ENCODE measurements at regions not wholly inside any gene's neighbourhood (a gene's known extent, or its start where the extent isn't known, plus 50 kb on each side); places are given as distances from the start of the nearest gene placed in this dataset.
A peak's percentile ranks its signal among the peaks of the same experiment; 100 is the strongest.

DNA sequence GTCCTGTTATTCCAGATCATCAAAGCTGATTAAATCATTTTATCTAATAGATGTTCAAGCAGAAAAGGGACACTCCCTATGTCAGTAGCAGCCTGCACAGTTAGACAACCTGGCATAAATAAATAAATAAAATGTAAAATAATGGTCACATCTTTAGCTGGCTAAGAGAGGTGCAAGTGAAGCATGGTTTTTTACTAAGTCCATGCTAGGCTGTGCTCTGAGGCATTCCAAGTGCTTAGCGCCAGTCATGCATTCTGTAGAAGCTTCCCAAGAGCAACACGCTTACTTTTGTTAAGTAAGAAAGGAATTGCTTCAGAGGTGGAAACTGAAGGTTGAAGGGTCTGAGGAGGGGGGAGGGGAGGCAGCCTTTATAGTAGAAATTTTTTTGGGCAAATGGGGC is 351.2 kb downstream of the CDH2 start:
- DNase-seq: no peak

DNA sequence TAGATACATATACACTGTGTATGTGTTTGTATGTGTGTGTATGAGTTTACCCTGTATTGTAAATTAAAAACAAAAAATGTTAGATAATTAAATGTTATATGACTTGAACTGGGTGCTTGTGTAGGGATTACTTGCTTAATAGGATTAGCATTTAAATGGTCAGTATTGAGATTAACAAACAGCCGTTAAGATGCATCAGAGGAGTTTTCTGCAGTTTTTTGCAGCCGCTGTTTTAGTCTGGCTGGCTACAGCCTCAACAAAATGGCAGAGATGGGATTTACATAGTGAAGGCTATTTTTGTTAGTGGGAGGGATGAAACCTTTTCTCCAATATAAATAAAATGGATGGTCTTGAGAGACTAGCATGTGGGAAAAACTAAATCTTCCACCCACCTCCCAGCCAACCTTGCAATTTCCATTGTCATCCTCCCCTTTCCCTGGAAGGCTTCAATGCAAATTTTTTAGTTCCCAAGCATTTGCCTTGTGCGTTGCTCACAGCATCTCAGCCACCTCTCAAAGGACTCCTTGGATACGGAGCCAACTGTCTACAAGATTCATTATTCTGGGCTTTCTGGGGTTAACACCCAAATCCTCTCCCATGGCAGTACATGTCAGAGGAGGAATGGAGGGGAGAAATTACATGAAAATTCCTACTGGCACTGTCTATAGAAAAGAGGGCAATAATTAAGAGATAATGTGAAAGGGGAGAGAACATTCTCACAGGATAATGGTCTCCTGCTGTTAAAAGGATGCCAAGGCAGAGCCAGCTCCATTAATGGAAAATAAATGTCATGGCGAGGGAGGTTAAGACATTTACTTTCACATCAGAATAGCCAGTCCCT is 351.9 kb downstream of the CDH2 start:
- DNase-seq: no peak

DNA sequence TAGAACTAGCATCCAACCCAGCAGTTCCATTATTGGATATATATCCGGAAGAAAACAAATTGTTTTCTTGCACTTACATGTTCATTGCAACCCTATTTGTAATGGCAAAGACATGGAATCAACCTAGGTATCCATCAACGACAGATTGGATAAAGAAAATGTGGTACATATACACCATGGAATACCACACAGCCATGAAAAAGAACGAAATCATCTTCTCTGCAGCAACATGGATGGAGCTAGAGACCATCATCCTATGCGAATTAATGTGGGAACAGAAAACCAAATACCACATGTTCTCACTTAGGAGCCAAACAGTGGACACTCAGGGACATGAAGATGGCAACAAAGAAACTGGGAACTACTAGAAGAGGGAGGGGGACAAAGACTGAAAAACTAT is 352.7 kb downstream of the CDH2 start:
- DNase-seq: no peak

DNA sequence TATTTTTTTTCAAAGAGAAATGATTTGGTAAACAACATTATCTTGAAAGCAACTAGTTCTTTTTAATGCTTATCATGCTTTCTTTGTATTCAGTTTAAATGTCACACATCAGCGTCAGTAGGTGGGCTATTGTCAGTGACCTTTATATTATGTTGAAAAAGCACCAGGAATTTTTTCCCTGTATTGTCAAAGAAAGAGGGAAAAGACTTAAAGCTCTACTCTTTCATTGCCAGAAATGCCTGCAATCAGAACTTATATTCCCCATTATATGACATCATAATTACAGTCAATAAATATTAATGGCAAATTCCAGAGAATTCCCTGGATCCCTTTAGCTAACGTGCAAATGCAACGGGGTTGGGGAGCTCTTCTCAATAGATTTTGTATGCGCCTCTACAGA is 353.9 kb downstream of the CDH2 start:
- DNase-seq: no peak

DNA sequence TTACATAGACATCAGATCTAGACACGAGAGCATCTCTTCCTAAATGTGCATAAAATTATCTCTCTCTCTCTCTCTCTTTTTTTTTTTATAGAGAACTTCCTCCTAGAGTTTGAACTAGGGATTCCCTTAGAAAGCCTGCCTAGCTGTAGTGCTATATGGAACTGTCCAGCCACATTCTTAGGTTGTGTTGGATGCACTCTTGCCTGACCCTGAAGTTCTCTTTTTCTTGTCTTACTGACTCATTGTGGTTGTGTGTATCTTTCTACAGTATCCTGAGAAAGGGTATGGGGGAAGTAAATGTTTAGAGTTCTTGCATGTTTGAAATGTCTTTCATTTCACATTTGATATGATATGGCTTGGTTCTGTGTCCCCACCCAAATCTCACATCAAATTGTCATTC is 368.2 kb downstream of the CDH2 start:
- DNase-seq: no peak

DNA sequence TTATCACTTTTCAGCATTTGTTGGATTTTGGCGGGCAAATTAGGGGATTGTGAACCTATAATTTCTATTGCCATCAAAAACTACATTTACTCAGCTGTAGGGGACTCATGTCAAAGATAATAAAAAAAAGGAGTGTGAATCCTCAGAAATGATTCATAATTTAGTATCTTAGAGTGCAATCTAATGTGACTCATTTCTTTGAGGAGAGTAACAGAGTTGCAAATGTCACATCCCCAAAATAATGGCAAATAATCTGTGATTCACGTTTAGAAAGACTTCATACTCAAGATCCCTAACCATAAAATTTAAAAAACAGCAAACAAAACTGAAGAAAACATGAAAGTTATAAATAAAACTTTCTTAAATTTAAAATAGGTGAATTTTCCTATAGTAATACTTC is 373.0 kb downstream of the CDH2 start:
- no peak for DNase-seq

DNA sequence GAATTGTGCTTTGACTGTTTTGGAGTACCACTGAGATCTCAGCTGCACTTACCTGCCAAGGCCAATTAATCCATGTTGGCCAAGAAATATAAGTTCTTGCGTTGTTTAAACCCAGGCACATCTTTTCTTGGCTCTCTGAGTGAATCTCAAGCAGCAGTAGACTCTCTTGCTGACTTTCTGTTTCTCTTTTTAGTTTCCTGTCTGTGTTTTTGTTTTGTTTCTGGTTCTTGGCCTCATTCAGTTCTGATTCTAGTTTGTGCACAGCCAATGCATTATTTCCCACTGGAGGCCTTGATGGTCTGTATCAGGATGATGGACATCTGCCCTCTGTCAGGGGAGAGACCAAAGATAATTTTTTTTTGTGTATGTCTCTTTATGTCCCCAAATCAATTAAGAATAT is 379.4 kb downstream of the CDH2 start:
- DNase-seq: no peak

DNA sequence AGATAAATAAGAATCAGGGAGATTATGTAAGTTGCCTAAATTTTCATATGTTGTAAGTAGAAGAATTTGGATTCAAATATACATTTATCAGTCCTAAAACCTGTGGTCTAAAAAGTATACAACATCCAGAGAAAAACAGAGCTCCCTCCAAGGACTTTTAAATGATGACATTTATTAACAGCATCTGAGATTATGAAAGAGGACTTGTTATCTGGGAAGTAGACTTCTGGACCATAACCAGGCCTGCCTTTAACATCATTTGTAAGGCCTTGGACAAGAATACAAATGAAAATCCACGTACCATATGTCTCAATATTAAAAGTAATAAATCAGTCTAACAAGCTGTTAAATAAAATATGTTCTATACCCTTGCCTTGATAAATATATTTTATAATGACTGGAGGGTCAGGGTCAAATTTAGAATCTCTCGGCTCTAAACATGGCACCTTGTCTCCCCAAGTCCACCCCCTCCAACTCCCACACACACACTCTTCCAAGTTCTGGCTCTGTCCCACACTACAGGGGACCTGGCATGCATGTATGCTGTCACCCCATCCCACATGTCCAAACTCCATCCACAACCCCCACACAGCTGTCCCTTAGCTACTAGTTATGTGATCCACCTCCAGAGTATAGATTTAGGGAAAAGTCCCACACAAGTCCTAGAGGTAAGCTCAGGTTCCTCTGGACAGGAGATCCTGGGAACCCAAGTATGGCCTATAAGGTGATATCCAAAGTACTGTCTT is 382.6 kb downstream of the CDH2 start:
- peak; percentile 55 for DNase-seq

DNA sequence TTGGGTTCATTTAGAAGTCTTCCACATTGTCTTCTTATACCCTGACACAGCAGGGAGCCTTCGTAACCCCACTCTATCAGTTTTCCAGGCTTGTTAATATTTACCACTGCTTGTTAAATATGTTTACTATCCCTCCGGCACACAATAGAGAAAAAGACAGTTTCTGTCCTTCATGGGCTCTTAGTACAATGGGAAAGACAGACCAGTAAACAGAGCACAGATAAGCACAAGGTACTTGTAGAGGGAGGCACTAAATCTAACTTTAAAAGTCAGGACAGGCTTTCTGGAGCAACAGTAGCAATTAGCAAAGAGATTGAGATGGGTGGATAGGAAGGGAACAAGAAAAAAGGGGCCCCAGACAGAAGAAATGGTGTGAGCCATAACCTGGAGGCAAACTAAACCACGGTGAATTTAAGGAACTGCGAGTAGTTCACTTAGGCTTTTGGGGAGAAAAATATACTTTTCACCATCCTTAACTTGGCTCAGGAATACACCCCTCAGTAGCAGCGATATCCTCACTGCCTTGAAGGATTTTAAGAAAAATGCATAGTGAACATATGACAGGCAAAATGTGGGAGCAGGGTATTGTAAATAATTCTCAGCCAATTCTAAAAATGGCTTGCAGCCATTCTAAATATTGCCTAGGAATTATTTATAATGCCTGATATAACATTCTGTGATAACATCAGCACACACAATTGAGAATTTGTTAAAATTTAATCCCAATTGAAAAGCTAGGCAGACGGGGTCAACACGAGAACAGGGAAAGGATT is 383.7 kb downstream of the CDH2 start:
- no peak for DNase-seq

DNA sequence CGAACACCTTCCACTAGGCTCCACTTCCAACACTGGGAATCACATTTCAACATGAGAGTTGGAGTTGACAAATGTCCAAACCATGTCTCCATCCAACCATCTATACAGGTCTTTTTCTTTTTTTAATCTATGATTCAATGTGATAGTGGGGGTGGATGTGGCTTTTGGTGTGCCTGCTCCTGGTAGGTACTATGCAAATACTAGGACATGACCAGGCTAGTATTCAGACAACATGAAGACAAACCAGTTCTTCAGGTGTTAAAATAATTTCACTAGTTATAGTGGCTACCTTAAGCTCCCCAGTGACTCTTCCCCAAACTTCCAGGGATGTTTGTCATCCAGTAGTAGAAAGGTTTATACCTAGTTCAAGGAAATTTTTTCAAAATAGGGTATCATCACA is 387.5 kb downstream of the CDH2 start:
- no peak for DNase-seq

DNA sequence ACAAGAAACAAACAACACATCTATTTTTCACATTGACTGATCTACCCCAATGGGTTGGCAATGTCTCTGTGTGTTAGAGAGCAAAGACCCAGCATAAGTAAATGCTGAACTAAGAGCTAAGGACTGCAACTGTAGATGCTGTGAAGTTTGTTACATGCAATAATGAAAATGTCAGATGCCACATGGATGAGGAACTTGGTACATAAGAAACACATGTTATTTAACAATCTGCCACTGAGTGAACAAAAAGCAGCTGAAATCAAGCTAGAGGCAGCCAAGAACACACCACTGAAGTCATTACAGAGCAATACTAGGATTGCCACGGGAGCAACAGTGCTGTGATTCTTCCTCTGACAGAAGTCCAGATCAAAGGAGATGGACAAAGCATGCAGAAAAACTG is 389.4 kb downstream of the CDH2 start:
- peak; percentile 19 for DNase-seq

DNA sequence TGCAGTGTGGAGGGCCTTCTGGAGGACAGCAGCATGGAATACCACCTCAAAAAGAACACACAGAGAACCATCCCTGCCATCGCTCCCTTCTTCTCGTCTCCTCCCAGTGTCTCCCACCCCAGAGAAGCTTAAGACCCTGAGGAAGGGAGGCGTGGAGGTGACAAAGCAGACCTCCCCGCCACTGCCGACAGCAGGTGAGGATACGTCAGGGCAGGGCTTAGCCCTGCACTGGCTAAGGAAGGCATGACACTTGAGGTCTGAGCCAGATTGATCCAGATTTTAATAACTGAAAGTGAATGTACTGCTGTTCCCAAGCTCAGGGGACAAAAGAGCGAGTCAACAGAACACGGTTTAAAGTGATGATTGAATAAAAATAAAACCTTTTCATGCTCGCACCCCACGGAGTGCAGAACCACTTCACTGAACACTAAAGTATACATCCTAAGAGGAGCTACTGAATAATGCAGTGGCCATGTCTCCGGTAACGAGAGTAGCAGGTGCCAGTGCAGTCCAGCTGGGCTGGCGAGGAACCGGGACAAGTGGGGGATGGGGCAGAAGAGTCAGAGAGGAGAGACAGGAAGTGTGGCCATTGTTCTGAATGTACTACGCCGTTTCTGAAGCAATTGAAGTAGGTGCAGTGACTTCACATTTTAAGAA is 391.0 kb downstream of the CDH2 start:
- DNase-seq: no peak

DNA sequence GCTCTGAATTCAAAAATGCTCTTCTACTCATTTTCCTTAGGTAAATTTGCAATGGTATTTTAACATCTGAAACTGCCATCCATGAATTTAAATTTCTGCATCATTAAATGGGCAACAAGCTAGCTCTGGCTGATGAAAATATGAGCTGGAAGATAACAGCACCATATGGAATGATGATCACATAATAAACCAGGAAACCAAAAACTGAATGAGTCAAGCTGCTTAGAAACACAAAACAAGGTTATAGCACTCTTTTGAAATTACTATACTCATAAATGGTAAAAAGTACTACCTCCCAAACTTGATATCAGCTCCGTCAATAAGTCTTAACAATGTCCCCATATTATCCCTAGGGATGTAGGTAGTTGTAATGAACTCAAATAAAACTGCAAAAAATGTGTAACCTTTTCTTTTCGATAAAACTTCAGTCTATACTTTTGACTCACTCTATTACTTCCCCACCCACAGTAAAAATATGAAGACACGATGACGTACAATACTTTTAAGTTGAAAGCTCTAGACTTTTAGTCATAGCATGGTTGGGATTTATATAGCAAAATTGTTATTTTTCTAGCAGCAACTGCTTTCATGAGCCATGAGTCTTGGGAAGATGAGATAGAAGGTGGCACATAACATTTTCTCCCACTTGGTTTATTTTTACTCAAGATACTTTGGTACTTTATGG is 396.7 kb downstream of the CDH2 start:
- DNase-seq: peak; percentile 25

DNA sequence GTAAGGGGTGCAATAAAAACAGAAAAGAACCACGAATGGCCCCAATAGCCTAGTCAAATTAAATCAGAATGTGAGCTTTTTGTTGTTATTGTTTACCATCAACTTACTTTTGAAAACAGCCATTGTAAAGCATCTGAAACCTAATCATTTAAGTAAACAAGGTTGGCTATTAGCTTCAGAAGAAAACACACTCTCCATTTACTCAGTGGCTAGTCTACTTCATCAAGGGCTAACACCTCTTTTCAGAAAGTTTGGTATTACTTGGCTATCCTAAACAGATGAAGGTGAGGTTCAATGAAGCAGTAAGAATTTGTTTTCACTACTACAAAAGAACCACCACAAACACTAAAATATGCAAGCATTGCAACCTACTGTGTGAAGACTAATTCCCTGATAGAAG is 398.0 kb downstream of the CDH2 start:
- DNase-seq: no peak

DNA sequence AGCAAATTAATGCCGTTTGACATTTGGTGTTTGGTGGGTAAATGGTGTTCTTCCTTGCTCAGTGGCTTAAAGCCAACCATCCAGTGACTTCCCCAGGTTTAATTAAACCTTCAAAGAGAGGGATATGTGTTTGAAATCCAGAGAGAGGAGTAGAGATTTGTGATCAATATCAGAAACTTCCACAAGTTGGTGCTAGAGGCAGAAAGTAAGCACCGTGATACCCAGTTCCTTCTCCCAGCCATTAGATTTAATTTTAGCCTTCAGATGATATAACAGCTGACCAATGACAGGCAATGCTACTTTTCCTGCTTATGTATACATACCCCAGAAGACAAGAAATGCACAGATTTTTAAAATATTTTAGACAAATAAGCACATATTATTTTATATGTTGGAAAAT is 398.5 kb downstream of the CDH2 start:
- DNase-seq: no peak

DNA sequence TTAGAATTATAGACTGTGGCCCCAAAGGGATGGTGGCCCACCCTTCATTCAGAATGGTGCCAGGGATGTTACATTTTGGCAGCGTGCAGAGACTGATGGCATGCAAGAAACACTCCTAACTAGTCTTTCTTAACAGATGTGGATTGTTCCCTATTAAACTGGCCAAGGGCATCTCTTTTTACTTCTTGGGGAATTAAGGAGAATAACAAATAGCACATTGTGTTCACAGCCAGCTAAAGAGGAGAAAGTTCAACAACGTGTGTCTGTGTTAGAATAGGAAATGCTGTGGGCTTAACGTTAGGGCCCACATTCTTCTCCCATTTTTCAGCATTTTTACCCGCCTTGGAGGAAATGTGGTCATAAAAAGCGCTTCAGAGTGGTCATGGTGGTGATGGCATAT is 404.8 kb downstream of the CDH2 start:
- no peak for DNase-seq

DNA sequence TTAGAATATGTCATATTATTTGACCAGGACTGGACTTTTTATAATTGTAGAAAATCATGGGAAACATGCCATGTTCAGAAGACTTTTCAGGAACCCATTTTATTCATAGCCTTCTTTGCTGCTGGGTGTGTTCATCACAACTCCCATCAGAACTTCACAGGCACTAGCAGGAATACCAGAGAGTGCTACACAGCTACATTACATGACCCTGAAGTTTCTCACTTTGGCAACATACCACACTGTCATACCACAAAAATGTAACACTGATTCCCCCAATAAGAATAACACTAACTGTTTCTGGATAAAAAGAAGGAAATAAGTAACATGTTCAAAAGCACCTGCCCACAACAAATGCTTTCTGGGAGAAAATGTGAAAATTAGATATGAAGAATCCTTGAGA is 405.4 kb downstream of the CDH2 start:
- DNase-seq: no peak

DNA sequence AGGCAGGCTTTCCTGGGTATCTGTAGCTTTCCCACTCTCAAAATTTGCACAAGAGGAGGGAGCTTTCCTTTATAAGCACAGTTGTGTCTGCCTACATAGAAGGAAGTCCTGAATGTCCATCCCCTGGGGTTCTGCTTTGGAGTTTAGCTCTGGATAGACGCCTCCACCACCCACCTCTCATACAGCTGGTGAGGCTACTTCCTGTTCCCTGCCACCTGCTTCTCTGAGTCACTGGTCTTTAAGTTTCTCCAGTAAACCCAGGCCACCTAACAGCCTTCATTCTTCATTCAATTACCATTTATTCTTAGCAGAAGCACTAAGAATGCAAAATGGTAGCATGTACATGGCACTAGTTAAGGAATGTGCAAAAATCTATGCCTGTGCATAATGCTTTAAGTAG is 407.8 kb downstream of the CDH2 start:
- DNase-seq: no peak

DNA sequence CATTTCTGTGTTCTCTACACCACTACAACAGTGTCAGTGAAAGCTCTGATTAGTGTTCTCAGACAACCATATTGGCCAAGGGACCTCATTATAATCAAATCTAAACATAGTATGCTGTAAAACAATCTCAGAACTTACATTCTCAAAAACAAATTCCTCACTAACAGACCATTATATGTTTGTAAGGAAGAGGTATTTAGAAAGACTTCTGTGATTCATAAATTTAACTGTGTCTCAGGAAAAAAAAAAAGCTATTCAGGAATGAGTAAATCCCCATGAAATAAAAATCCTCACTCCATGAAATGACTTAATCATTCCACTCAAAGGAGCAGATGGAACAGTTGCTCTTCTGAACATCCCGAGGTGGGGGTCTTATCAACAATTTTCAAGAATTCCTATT is 413.0 kb downstream of the CDH2 start:
- no peak for DNase-seq

DNA sequence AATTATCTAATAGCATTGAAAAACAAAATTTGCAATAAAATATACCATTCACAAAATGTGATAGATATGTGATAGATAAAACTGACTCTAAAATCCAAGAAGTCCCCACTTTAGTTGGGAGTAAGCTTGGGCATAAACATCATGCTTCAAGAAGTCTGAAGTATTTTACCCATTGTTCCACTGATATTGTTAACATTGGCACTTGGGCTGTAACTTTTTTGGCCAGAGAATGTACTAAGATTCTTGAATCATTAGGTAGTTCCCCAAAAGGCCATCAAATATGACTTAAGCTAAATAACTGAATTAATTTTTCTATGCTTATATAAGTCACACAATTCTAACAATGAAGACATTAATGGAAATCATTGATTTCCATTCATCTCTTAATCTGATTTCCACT is 413.6 kb downstream of the CDH2 start:
- DNase-seq: no peak

DNA sequence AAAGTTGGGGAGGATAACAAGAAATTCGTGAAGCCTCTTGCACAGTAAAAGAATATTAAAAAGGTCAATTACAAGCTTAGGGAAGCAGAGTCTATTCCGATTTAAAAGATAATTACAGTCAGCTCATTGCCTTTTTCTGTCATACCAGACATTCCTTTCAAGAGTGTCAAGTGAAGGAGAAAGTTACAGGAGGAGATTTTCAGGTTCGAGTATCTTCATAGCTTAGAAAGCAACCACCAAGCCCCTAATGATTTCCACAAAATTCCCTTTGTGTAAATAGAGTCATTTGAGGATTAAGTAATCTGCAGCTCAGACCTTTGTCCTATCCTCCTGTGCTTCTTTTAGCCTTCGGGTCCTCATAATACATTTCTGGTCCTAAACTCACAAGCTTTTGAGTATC is 414.9 kb downstream of the CDH2 start:
- no peak for DNase-seq

DNA sequence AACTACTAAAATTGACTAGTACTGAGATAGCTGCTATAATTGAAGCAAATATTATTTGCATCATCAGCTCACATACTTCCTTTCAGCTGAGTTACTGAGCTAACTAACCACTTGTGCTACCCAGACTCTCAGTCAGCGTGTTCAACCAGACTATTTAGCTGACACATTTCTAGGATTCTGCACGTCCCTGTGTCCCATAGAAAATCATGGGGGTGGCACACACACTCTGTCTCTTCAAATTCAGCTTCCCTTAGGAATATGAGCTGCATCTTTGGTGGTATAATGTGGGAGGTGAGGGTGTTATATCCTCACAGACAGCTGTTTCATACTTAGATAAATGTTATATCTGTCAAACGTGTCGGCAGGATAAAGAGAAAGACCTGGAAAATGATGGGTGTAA is 424.0 kb downstream of the CDH2 start:
- no peak for DNase-seq

DNA sequence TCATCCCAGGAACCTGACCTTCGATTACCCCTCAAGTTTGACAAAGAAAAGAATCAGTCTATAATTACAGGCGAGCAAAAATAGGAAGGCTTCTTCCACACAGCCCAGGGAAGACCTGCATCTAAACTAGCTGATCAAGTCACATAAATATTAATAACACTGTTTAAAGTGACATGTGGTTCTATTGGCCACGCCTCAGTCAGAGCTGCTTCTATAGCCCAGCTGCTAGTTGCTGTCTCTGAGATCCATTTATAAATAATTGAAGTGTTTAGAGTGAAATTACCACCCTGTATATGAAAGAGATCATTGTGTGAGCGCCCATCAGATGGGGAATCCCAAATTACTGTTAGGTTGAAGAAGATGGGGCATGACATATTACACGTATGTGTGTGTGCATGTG is 426.0 kb downstream of the CDH2 start:
- DNase-seq: no peak
